ENCODE measurements at regions not wholly inside any gene's neighbourhood (a gene's known extent, or its start where the extent isn't known, plus 50 kb on each side); places are given as distances from the start of the nearest gene placed in this dataset.

DNA sequence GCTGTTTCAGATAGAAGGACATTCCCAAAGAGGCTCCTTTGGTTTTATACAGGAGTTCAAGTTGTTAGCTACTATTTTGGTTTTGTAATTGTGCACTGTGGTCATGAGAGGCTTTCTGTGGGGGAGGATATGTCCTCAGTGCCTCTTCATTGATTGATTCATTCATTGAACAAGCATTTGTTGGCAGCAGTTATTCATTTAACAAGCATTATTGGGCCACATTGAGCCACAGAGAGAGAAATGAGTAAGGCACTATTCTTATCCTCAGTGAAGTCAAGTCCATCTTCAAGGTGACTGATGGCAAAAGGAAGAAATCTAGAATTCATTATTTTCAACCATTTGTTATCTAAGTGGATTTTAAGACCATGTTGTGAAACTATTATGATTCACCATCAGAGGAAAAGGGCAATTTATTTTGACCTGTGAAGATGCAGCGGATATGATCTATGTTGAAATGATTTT lies 697.2 kb upstream of the CITED2 start:
- no peaks in the 10 kb centered on the region for H3K36me3 ChIP-seq (ENCODE audit: control insufficient read depth in 1 of 2, insufficient read depth in 2 of 2, low read length in 2 of 2)
- no peaks in the 10 kb centered on the region for H3K9me3 ChIP-seq (ENCODE audit: control insufficient read depth in 1 of 2, low read length in 2 of 2)
- H3K4me3 ChIP-seq (ENCODE audit: low read depth in 1 of 2, low read length in 2 of 2): no peak overlapping the region
- no peaks in the 10 kb centered on the region for H3K27me3 ChIP-seq (ENCODE audit: low read depth, low read length)
- peaks cover 14 to 17% of the 10 kb centered on the region in 2 donors for H3K4me1 ChIP-seq (ENCODE audit: control insufficient read depth in 1 of 2, insufficient read depth in 2 of 2, low read length in 2 of 2)
- H3K27ac ChIP-seq (ENCODE audit: low read length): no peak overlapping the region

DNA sequence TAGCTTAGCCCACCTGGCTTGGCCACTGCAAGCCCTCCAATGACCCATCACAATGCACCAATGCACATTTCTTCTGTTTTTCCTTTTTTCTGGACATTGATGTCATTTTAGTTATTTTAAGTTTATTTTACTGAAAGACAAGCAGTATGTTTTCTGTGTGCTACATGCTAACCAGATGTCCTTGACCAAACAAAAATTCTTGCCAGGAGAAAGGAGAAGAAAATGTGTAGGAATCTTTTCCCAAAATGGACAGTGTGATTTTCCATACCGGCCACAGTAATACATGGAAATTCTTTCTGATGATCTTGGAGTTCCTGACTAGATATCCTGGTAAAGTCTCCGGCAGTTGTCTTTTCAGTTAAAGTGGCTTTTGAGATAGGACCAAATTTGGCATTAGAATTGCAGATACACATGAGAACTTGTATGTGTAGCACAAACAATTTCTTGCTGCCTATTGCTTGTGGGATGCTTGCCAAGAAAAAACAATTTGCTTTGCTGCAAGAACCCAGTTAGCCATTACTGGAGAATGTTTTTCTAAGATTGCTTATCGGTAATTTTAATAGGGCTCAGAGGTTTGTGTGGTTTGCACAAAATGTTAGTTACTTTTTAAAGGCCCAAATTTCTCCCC lies 696.5 kb upstream of the CITED2 start:
- H3K4me3 ChIP-seq (ENCODE audit: low read depth in 1 of 2, low read length in 2 of 2): no peak overlapping the region
- H3K9me3 ChIP-seq (ENCODE audit: control insufficient read depth in 1 of 2, low read length in 2 of 2): no peaks in the 10 kb centered on the region
- H3K27me3 ChIP-seq (ENCODE audit: low read depth, low read length): no peaks in the 10 kb centered on the region
- no peaks in the 10 kb centered on the region for H3K36me3 ChIP-seq (ENCODE audit: control insufficient read depth in 1 of 2, insufficient read depth in 2 of 2, low read length in 2 of 2)
- peak overlapping the region; percentile 4 for H3K27ac ChIP-seq (ENCODE audit: low read length)
- H3K4me1 ChIP-seq (ENCODE audit: control insufficient read depth in 1 of 2, insufficient read depth in 2 of 2, low read length in 2 of 2): peaks cover 14 to 17% of the 10 kb centered on the region in 2 donors

DNA sequence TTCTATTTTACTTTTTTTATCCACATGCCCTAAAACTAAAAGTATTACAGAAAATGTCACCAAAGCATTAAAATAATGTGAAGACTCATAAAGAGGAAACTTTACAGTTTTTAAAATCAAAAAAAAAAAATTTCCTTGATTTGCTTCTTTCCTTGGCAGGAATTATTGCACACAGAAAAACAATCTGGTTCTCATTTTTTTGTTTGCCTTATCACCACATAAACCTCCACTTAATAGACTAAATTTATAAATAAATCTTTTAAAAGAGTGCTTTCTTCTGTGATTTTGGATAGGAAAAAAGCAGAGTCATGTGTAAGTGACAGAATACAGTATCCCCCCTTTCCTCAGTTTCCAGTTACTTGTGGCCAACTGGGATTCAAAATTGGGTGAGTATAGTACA lies 695.1 kb upstream of the CITED2 start:
- H3K27ac ChIP-seq (ENCODE audit: low read length): no peak overlapping the region
- no peaks in the 10 kb centered on the region for H3K27me3 ChIP-seq (ENCODE audit: low read depth, low read length)
- H3K9me3 ChIP-seq (ENCODE audit: control insufficient read depth in 1 of 2, low read length in 2 of 2): no peaks in the 10 kb centered on the region

DNA sequence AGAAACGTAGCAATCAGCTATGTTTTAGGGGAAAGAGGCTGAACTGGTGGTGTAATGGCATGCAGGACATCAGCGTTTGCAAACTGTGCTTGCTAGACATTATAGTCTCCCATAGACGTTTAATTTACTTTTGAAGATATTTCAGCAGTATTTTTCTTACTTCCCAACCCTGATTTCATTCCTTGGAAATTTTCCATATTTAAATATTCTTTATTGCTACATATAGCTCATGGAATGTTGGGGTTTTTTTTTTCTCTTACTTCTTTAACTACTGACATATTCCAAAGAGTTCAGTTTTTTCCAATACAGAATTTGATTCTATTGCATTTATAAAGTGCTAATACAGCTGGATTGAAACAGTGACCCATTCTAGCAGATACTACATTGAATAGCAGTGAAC lies 694.4 kb upstream of the CITED2 start:
- Histone ChIP-seq H3K9me3 (ENCODE audit: control insufficient read depth in 1 of 2, low read length in 2 of 2) (no peaks in the 10 kb centered on the region), H3K4me1 (ENCODE audit: control insufficient read depth in 1 of 2, insufficient read depth in 2 of 2, low read length in 2 of 2) (peaks cover 14 to 17% of the 10 kb centered on the region in 2 donors), H3K4me3 (ENCODE audit: low read depth in 1 of 2, low read length in 2 of 2) (no peak overlapping the region), H3K27me3 (ENCODE audit: low read depth, low read length) (no peaks in the 10 kb centered on the region), H3K36me3 (ENCODE audit: control insufficient read depth in 1 of 2, insufficient read depth in 2 of 2, low read length in 2 of 2) (no peaks in the 10 kb centered on the region), H3K27ac (ENCODE audit: low read length) (no peak overlapping the region)

More for the DNA sequence above, 695.1 kb upstream of the CITED2 start:
- peaks cover 14 to 17% of the 10 kb centered on the region in 2 donors for H3K4me1 ChIP-seq (ENCODE audit: control insufficient read depth in 1 of 2, insufficient read depth in 2 of 2, low read length in 2 of 2)
- no peak overlapping the region for H3K4me3 ChIP-seq (ENCODE audit: low read depth in 1 of 2, low read length in 2 of 2)
- H3K36me3 ChIP-seq (ENCODE audit: control insufficient read depth in 1 of 2, insufficient read depth in 2 of 2, low read length in 2 of 2): no peaks in the 10 kb centered on the region

DNA sequence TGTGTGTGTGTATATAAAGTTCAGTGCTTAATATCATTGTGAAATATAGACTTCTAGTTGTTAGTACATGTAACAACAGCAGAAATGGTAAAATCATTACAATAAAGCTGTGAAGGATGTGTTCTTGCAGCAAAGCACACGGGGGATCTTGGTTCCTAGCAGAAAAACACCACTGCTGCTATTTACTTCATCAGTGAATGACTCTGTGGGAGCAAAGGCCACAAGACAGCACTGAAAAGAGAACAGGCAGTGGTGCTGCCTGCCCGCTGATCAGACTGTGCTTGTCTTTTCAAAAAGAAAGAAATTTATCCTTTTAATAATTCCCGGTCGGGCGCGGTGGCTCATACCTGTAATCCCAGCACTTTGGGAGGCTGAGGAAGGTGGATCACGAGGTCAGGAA lies 689.9 kb upstream of the CITED2 start:
- peaks cover 4 to 9% of the 10 kb centered on the region in 2 donors for H3K4me1 ChIP-seq (ENCODE audit: control insufficient read depth in 1 of 2, insufficient read depth in 2 of 2, low read length in 2 of 2)
- H3K9me3 ChIP-seq (ENCODE audit: control insufficient read depth in 1 of 2, low read length in 2 of 2): no peaks in the 10 kb centered on the region
- no peak overlapping the region for H3K27ac ChIP-seq (ENCODE audit: low read length)
- no peak overlapping the region for H3K4me3 ChIP-seq (ENCODE audit: low read depth in 1 of 2, low read length in 2 of 2)
- no peaks in the 10 kb centered on the region for H3K27me3 ChIP-seq (ENCODE audit: low read depth, low read length)
- H3K36me3 ChIP-seq (ENCODE audit: control insufficient read depth in 1 of 2, insufficient read depth in 2 of 2, low read length in 2 of 2): no peaks in the 10 kb centered on the region

DNA sequence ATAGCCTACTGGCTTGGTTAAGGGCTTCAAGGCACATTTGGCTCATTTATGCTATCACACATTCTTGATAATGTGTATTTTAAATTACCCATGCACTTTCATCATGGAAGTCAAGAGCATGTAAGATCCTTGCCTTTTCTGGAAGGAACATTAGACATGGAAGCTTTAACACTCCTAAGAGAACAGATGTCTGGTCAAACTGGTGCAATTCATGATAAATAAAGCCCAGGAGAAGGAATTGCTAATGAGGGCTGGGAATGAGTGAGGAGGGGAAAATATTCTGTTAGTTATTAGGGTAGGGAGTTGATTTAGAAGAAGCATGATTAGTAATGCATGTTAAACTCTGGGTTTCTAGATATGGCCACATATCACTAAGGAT lies 688.6 kb upstream of the CITED2 start:
- H3K4me1 ChIP-seq (ENCODE audit: control insufficient read depth in 1 of 2, insufficient read depth in 2 of 2, low read length in 2 of 2): peaks cover 4 to 9% of the 10 kb centered on the region in 2 donors
- H3K36me3 ChIP-seq (ENCODE audit: control insufficient read depth in 1 of 2, insufficient read depth in 2 of 2, low read length in 2 of 2): no peaks in the 10 kb centered on the region
- H3K27ac ChIP-seq (ENCODE audit: low read length): peak overlapping the region; percentile 67
- H3K4me3 ChIP-seq (ENCODE audit: low read depth in 1 of 2, low read length in 2 of 2): no peak overlapping the region
- no peaks in the 10 kb centered on the region for H3K9me3 ChIP-seq (ENCODE audit: control insufficient read depth in 1 of 2, low read length in 2 of 2)
- H3K27me3 ChIP-seq (ENCODE audit: low read depth, low read length): no peaks in the 10 kb centered on the region

DNA sequence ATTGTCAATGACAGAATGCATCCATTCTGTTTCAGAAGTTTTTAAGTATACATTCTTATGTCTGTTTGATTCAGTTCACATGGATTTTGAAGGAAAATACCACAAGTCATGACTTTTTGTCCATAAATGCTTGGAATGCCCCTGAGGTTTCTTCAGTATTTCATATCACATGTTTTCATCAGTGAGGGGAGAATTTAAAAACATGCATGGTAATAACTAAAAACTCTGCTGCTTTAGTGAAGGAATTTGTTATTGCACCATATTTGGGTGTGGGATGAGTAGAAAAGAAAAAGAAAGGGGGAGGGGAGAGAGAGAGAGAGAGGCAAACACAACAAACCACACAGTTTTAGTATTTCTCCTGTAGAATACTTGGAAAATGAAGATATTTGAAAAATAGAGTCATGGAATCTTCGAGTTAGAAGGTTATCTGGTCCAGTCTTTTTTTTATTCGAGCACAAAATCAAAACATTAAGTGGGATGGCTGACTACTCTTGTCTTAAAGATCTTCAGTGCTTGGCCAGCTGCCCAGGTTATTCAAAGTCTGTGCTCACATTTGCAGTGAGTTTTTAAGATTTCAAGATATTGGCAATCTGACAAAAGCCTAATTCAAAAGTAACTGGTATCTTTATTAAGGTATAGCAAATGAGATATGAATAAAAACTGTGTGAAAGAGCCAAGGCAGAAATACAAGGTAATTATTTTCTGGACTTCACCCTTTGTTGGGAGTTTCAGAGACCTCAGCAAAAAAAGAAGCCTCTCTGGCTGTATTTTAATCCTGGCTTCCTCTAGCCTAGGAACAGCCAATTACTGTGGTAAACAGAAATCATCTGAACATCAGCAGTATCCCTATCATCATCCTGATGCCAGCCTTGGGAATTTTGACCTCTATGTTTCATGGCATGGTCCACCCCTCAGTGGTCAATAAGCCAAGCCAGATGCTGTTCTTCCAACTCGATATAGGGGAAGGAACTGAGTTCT lies 687.9 kb upstream of the CITED2 start:
- Histone ChIP-seq H3K9me3 (ENCODE audit: control insufficient read depth in 1 of 2, low read length in 2 of 2) (no peaks in the 10 kb centered on the region), H3K4me3 (ENCODE audit: low read depth in 1 of 2, low read length in 2 of 2) (no peak overlapping the region), H3K27me3 (ENCODE audit: low read depth, low read length) (no peaks in the 10 kb centered on the region), H3K27ac (ENCODE audit: low read length) (peak overlapping the region; percentile 67), H3K36me3 (ENCODE audit: control insufficient read depth in 1 of 2, insufficient read depth in 2 of 2, low read length in 2 of 2) (no peaks in the 10 kb centered on the region), H3K4me1 (ENCODE audit: control insufficient read depth in 1 of 2, insufficient read depth in 2 of 2, low read length in 2 of 2) (peaks cover 4 to 9% of the 10 kb centered on the region in 2 donors)

DNA sequence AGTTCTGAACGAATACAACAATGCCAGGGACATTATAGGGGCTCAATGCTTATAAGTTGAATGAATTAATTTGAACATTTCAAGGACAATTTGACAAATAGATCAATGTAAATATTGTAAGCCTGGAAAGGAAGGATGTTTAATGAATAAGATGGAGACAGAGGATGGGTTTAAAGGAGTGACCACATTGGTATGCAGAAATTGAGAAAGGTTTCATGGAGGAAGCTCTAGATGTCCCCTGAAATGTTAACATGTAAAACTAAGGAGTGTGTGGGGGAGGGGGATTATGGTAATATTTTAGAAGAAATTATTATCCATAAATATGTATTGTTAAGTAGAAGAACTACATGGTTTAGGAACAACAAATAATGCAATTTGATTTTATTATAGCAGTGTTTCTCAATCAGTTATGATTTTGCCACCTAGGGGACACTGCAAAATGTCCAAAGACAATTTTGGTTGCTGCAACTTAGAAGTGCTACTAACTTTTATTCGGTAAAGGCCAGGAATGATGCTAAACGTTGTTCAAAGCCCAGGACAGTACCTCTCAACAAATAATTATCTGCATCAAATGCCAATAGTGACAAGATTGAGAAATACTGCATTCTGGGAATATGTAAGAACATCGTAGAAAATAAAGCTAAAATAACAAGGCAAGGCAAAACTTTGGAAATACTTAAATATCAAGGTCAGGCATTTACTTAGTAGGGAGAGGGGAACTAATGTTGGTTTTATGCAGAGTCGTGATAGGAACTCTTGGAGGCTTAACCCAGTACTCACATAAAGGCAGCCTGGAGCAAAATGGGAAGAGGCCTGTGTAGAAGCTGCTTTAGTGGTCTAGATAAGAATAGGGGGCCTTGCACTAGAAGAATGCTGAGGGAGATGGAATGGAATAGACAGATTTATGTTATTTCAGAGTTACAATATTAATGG lies 686.9 kb upstream of the CITED2 start:
- Histone ChIP-seq H3K4me3 (ENCODE audit: low read depth in 1 of 2, low read length in 2 of 2) (no peak overlapping the region), H3K36me3 (ENCODE audit: control insufficient read depth in 1 of 2, insufficient read depth in 2 of 2, low read length in 2 of 2) (no peaks in the 10 kb centered on the region), H3K27me3 (ENCODE audit: low read depth, low read length) (no peaks in the 10 kb centered on the region), H3K9me3 (ENCODE audit: control insufficient read depth in 1 of 2, low read length in 2 of 2) (no peaks in the 10 kb centered on the region), H3K27ac (ENCODE audit: low read length) (peak overlapping the region; percentile 53), H3K4me1 (ENCODE audit: control insufficient read depth in 1 of 2, insufficient read depth in 2 of 2, low read length in 2 of 2) (peaks cover 4 to 9% of the 10 kb centered on the region in 2 donors)

DNA sequence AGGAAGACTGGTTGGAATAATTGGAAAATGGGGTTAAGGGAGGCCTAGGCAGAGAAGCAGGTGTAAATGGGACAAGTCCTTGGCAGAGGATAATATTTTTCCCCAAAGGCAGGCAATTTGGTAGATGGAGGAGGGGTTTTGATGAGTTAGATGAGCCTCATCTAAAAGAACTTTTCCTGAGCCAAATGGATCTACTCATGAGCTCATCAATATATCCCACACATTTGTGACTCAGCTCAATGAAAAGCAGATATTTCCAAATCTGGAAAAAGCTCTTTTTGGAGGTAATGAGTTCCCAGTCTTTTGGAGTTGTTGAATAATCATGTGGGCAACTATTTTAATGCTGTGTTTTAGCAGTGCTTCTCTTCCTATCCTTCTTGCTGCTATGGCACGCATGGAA lies 685.5 kb upstream of the CITED2 start:
- Histone ChIP-seq H3K27me3 (ENCODE audit: low read depth, low read length) (no peaks in the 10 kb centered on the region), H3K4me1 (ENCODE audit: control insufficient read depth in 1 of 2, insufficient read depth in 2 of 2, low read length in 2 of 2) (peaks cover 4 to 9% of the 10 kb centered on the region in 2 donors), H3K36me3 (ENCODE audit: control insufficient read depth in 1 of 2, insufficient read depth in 2 of 2, low read length in 2 of 2) (no peaks in the 10 kb centered on the region), H3K4me3 (ENCODE audit: low read depth in 1 of 2, low read length in 2 of 2) (no peak overlapping the region), H3K9me3 (ENCODE audit: control insufficient read depth in 1 of 2, low read length in 2 of 2) (no peaks in the 10 kb centered on the region), H3K27ac (ENCODE audit: low read length) (no peak overlapping the region)

DNA sequence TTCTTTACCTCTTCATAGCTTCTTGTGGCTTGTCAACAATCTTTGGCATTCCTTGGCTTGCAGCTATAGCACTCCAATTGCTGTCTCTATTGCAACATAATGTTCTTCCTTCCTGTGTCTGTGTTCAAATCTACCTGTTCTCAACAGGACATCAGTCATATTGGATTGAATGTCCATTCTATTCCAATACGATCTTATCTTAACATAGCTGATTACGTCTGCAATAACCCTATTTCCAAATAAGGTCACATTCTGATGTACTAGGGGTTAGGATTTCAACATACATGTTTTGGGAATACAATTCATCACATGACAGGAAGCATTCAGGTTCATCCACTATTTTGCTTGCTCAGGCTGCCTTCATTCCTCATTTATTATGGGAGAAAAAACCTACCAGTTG lies 684.4 kb upstream of the CITED2 start:
- Histone ChIP-seq H3K4me1 (ENCODE audit: control insufficient read depth in 1 of 2, insufficient read depth in 2 of 2, low read length in 2 of 2) (peaks cover 4 to 9% of the 10 kb centered on the region in 2 donors), H3K27me3 (ENCODE audit: low read depth, low read length) (no peaks in the 10 kb centered on the region), H3K9me3 (ENCODE audit: control insufficient read depth in 1 of 2, low read length in 2 of 2) (no peaks in the 10 kb centered on the region), H3K27ac (ENCODE audit: low read length) (no peak overlapping the region), H3K4me3 (ENCODE audit: low read depth in 1 of 2, low read length in 2 of 2) (no peak overlapping the region), H3K36me3 (ENCODE audit: control insufficient read depth in 1 of 2, insufficient read depth in 2 of 2, low read length in 2 of 2) (no peaks in the 10 kb centered on the region)
